HG03354 (cell line): ENCODE measurements at regions not wholly inside any gene's neighbourhood (a gene's known extent, or its start where the extent isn't known, plus 50 kb on each side); places are given as distances from the start of the nearest gene placed in this dataset.
"Not testable (repeated sequence)": the region's sequence is repeated elsewhere in the genome, so short reads cannot be mapped to it uniquely, and the experiment has no call there.

Source experiments
- ATAC-seq: cut with Tn5 transposase; IDR thresholded peaks from one replicate; pipeline ENCODE4 v1.9.1; 2021; ENCODE audit warnings: mild to moderate bottlenecking; ENCODE audit not compliant: unreplicated experiment, poor library complexity, severe bottlenecking

DNA sequence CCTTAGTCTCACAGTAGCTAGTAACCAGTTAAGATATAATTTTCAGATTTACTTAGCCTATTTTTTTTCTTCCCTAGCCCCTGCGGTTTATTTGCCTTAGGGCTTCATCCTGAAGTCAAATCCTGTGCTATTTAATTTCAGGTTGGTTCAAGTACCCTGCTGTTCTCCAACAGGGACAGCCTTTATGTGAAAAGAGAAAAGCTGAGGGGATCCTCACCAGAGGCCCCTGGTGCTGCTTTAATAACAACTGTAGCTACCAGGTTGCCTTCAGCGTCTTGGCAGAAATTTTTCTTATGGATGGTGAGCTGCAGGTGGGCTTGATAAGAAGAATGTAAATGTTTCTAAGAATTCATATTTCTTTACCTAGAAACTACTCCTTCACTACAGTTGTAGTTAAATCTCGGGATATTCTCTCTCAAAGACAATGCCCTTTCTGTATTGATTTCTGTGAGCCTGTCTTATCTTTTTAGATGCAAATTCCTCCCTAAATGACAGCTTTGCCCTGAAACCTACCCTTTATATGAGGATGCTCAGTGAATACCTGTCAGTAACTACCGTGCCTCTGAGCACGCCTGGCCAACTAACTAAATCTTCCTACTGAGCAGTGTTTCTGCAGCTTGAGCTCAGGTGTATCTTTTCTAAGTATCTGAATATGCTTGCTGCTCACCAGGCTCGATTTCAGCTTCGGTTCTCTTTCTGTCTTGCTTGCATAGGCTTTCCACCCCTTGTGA, 320.5 kb downstream of the MMUT start:
- no peak for ATAC-seq

DNA sequence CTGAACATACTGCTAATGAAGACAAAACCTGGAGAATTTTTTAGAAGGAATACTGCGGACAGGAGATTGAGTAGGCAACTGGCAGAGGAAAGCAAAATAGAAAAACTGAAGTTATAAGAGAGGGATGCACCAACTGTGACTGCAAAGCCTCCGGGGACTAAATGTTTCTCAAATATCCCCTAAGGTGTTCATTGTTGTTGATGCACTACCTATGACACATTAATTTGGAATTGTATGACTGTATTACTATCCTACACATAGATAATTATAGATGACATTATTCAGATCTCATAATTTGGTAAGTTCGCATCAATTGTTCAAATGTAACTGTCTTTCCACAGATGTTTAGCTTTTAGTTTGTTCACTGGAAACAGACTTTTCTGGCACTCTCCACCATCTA, 341.1 kb downstream of the MMUT start:
- ATAC-seq, result no peak

DNA sequence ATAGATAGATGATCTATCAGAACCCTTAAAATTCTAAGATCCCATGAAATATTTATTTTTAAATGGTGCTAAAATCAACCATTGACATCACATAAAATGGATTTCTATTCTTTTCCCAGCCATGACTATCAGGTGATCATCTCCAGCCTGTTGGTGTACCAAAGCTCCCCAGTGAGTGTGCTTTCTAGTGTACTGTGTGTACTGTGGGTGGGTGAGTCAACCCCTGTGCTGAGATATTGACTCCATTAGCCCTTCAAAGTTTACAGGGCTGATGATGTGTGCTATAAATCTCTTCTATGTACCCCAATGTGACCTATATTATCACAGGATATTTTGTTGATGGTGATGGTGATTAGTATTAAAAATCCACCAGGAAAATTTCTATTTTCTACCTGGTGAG, 344.6 kb downstream of the MMUT start:
- no peak for ATAC-seq

DNA sequence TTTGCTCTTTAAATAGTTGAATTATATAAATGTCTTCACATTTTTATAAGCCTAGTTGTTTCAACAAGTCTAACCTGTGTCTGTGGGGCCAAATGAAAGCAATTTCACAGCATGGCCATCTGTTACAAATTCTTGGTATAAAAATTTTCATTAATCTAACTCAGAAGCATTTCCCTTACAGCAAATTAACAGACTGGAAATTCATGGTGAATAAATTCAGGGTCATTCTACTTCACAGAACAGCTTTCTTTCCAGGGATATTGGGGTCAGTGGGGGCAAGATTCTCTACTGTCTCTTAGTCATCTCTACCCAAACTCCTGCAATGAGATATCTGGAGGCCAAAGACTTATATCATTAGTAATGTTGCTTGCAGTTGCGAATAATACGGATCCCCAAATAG, 352.1 kb downstream of the MMUT start:
- ATAC-seq, result no peak

DNA sequence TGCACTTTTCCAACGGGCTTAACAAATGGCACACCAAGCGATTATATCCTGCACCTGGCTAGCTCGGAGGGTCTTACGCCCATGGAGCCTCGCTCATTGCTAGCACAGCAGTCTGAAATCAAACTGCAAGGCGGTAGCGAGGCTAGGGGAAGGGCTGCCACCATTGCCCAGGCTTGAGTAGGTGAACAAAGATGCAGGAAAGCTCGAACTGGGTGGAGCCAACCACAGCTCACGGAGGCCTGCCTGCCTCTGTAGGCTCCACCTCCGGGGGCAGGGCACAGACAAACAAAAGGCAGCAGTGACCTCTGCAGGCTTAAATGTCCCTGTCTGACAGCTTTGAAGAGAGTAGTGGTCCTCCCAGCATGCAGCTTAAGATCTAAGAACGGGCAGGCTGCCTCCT, 365.4 kb downstream of the MMUT start:
- ATAC-seq, result not testable (repeated sequence)

DNA sequence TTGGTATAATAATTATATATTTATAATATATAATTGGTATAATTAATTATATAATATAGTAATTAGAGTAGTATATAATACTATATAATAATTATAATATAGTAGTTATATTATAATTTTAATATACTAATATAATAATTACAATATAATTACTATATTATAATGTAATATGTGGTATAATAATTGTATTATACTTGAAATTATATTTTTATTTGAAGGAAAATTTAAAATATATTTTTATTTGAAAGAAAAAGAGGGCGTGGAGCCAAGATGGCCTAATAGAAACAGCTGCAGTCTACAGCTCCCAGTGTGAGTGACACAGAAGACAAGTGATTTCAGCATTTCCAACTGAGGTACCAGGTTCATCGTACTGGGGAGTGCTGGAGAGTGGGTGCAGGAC, 365.9 kb downstream of the MMUT start:
- ATAC-seq, result no peak

DNA sequence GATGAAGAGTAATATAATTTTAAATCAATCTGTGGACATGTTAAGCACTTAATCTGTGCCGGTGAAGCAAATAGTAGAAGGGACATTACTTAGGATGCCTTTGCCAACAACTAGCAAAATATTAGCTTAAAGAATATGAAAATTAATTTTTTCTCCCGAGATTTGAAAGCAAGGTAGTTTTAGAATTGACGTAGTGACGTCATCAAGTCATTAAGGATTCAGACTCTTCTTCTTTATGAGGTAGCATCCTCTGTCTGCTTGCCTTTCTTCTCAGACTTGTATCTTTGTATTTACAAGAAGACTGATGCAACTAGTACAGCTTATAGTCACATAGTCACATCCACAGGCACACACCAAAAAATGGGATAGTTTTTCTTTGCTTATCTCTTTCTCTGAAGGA, 374.4 kb downstream of the MMUT start:
- no peak for ATAC-seq

DNA sequence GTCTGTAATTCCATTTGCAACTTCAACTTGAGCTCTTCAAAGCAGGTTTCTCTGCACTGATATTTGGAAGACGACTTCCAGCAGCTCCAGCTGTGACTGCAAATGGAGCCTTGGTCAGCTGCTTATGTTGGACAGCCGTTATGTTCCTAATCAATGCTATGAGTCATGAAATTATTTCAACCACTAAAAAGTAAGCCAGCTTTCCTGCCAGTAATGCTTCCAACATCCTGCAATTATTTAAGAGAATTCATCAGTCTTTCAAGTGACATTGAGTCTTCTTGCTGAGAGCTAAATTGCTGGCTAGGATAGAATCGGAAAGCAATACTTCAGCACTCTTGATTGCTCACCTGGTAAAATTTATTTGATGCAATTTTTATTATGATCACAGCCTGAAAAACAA, 375.7 kb downstream of the MMUT start:
- no peak for ATAC-seq

DNA sequence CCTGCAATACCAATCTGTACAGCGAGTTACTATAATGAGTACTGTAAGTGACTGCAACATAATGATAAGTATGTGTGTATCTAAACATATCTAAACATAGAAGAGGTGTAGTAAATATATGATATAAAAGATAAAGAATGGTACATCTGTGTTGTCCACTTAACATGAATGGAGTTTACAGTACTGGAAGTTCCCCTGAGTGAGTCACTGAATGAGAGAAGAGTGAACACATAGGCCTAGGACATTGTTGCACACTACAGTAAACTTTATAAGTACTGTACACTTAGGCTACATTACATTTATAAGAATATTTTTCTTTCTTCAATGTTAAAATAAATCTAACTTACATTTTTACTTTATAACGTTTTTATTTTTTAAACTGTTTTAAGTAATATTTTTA, 380.4 kb downstream of the MMUT start:
- ATAC-seq, result no peak

DNA sequence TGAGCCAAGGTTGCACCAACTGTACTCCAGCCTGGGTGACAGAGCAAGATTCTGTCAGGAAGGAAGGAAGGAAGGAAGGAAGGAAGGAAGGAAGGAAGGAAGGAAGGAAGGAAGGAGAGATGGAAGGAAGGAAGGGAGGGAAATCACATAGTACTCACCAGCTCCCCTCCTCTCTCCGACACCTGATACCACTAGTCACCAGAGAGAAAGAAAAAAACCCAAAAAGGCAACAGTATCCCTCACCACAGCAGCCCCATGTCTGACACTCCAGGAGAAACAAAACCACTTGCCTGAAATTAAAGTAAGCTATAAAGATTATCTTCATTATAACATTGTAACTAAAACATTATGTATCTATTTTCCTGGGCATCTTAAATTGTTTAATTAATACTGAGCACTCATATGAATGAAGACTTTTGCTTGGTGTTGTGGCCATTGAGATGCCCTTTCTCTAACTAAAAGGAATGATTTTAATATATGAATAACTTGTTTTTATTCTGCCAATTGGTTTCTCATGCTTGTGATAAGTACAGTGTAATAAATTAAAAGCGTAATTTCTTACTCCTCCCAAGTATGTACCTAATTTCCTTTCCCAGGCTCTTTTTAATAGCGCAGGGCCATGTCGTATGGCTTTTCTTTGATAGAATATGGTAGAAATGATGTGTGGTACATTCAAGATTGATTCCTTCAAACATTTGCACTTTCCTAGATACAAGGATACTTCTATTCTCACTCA, 390.0 kb downstream of the MMUT start:
- no peak for ATAC-seq

DNA sequence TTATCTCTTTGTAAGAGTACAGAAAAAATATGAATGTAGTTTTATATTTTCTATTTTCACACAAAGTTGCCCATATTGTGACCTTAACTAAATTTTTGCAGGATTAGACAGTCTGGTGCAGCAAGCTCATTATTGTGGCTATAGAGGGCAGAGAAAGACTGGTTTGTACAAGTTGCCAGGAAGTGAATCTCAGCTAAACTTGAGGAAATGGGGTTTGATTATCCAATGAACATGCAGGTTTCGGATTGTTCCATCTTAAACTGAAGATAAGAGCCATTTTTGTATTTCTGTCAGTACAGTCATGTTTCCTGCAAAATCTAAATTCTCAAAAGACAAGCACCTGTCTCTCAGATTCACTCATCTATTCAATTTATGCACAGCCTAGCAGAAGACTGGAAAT, 390.9 kb downstream of the MMUT start:
- no peak for ATAC-seq

DNA sequence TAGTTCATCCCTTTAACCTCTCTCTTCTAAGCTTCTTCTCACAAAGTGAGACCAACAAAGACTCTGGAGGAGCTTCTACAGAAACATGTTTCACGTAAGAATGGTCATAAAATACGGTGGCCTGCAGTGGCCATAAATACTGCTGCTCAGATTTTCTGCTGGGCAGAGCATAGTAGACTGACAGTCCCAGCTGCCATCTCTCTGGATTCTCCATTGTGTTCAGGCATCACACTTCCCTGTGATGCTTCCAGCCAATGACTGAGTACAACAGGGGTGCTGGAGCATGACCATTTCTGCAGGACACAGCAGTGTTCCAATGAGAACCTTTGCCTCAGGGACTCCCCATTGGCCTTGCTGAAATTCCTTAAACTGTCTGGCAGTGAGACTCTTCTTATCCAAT, 392.6 kb downstream of the MMUT start:
- ATAC-seq, result no peak

DNA sequence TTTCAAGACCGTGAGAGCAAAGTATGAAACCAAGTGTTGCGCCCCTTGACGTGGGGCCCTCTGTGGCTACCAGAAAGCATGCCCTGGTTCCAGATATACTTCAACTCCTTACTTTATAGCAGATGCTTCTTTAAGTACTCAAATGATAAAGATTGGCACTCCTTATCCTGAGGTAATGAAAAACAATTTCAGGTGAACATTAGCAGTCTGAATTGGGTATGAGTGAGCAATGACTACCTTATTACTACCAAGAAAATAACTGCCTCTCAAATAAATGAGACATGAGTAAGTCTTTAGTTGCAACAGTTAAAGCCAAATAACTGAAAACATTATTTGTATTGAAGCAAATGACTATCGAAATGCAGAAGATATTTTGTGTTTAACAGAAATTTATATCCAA, 408.7 kb downstream of the MMUT start:
- no peak for ATAC-seq

DNA sequence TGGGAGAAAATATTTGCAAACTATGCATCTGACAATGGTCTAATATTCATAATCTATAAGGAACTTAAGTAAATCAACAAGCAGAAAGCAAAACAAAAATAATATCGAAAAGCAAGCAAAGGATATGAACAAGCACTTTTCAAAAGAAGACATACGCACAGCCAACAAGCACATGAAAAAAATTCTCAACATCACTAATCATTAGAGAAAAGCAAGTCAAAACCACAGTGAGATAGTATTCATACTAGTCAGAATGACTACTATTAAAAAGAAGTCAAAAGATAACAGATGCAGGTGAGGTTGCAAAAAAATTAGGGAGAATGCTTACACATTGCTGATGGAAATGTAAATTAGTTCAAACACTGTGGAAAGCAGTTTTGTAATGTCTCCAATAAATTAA, 410.2 kb downstream of the MMUT start:
- ATAC-seq, result no peak

DNA sequence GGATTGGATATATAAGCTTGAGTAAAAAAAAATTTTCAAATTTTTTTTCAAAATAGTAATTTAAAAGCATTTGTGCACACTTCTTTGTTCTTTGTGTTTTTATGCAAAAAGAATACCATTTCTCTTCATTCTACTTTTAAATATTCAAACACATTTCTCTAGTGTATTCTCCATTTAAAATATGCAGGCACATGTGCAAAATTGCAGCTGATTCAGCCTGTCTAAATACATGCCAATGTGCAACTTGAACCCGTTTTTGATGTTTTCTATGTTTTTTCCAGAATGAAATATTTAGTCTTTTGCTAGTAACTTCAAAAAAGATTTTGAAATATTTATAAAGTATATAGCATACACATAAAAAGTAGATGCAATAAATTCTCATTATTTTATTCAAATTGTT, 411.8 kb downstream of the MMUT start:
- ATAC-seq, result no peak

DNA sequence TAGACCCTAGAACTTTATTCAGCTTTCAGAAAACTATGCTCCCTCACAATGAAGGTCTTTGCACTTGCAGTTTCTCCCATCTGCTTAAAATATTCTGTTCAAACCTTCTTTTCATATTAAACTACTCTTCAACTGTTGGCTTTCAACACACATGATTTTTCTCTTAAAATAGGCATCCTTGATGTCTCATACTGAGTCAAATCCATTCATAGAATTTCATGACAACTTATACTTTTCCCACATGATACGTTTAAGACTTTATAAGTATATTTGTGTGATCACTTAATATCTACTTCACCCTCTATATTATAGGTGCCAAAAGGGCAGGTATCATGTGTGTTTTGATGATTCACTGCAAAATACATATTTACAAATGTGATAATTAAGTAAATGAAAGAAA, 412.5 kb downstream of the MMUT start:
- no peak for ATAC-seq

DNA sequence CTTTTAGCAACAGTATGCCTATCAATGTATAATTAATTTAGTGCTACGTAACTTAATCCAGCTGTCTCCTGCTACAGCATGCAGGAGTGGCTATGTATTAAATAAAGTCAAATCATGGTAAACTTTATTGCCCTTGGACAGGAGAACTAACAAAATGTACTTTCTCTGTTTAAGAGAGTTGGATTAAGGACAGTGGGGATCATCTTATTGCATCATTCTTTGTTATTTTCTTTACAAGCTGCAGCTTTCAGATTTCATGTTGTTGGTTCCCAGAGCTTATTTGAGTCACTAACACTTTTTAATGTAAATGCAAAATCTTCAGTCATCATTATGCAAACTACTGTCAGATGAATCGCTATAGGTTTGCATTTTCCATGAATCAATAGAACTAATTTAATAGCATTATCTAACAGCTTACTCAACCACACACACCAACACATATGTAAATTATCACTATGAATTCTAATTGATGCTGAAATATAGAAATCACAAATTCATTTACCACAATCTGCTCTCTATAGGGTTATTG, 424.7 kb downstream of the MMUT start:
- ATAC-seq, result no peak

DNA sequence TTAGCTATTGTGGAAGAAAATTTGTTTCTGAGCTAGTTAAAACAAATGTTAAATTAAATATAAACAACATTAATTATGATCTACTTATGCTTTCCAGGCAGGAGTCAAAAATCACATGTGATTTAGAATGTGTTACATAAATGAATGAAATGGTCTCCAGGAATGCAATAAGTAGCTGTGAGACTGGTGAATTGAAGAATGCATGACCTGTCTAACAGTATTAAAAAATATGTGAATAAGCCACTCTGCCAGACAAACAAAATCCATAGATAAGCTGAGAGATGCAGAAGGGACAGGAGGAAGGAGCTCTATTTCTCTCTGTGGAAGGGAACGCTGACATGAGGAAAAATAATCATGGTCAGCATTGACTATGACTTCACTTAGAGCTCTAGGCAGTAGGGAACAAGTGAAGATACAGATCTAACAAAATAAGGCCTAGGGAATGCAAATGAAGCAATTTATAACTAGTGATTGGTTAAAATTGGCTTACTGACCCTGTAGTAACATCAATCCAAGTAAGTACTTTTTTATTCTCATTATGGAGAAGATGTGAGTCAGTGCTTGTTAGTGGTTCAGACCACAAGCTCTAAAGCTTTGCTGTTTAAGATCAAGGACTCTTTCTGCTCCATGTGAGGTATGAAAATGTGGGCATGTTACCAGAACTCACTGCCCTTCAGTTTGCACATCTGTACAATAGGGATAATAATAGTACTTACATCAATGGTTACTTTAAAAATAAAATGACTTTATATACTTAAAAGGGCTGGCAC, 432.6 kb downstream of the MMUT start:
- no peak for ATAC-seq

DNA sequence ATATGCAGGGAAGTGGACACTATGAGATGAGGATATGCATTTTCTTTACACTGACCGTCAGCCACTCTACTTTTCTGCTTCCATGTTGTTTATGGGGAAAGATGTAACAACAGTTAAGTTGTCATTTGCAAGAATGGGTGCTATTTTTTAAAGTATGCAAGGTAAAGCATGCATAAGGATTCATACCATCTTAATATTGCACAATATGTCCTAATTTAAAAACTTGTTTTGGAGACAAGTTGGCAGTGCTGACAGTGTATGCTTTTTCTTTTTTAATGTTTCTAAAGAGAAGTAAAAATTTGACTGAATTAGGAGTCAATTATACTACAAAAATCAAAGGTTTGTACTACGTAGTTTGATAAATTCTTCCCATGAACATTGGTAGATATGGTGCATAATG, 435.4 kb downstream of the MMUT start:
- ATAC-seq, result no peak
